Left lung (tissue), 4 donors: ENCODE measurements at regions not wholly inside any gene's neighbourhood (a gene's known extent, or its start where the extent isn't known, plus 50 kb on each side); places are given as distances from the start of the nearest gene placed in this dataset.

ENCODE experiments used
- ATAC-seq: fragments of 200-7000 bp; cut with Tn5 transposase; one replicate; pipeline ENCODE4 v1.9.1; 2020; ENCODE audit warnings: moderate library complexity
- DNase-seq, 4 donors: peaks; one replicate each; pipeline ENCODE4 v3.0.0-alpha.2; 2013 to 2020
- H3K27ac ChIP-seq, 2 donors: fragments of 200-600 bp; sonication (generic) in 1 of 2; one replicate each; pipeline versions ENCODE4 v1.5.0 to v1.8.0; 2020 to 2021
- H3K27me3 ChIP-seq, 2 donors: fragments of 200-600 bp; sonication (generic) in 1 of 2; one replicate each; pipeline versions ENCODE4 v1.5.0 to v1.8.0; 2020 to 2021
- H3K36me3 ChIP-seq, 2 donors: fragments of 200-600 bp; sonication (generic) in 1 of 2; one replicate each; pipeline versions ENCODE4 v1.5.0 to v1.8.0; 2020 to 2021
- H3K4me1 ChIP-seq, 2 donors: fragments of 200-600 bp; one replicate each; pipeline ENCODE4 v1.8.0; 2021
- H3K4me3 ChIP-seq, 2 donors: fragments of 200-600 bp; sonication (generic) in 1 of 2; one replicate each; pipeline versions ENCODE4 v1.5.0 to v1.8.0; 2020 to 2021; ENCODE audit warnings: mild to moderate bottlenecking in 1 of 2
- H3K9me3 ChIP-seq, 2 donors: fragments of 200-600 bp; sonication (generic) in 1 of 2; one replicate each; pipeline versions ENCODE4 v1.5.0 to v1.8.0; 2020 to 2021
- CTCF ChIP-seq, 2 donors: fragments of 200-600 bp; sonication (generic) in 1 of 2; IDR thresholded peaks; one replicate each; pipeline versions ENCODE4 v1.5.0 to v1.8.0; 2021; ENCODE audit warnings: antibody characterized with exemption in 2 of 2
- intact Hi-C, 2 donors: fragments of 100-400 bp; cut with DNase I; formaldehyde crosslinking; loops; one replicate each; pipeline versions ENCODE4 v1.11.2 to v1.14.2; 2022
- donor health status: DM: no; HTN: yes; CAD: no.
- donor health status: DM: no; HTN: no; CAD: no.

GRCh38 chrX:23525531-23525930 lies 141.8 kb upstream of the PRDX4 start:
- intact Hi-C loops: no loop called here
- Histone ChIP-seq H3K4me1 (no peaks in the 10 kb centered on the region), H3K36me3 (no peaks in the 10 kb centered on the region), H3K4me3 (no peak overlapping the region), H3K27me3 (no peaks in the 10 kb centered on the region), H3K27ac (no peak overlapping the region), H3K9me3 (no peaks in the 10 kb centered on the region)
- DNase-seq (no peak), ATAC-seq (peak; percentile 66)
- TF ChIP-seq CTCF (IDR thresholded peaks at IDR 0.05): no peak

GRCh38 chrX:23540532-23540931 lies 126.8 kb upstream of the PRDX4 start:
- no peaks in the 10 kb centered on the region for H3K27me3 ChIP-seq
- TF ChIP-seq CTCF (IDR thresholded peaks at IDR 0.05): no peak
- intact Hi-C loops: no loop called here
- DNase-seq: no peak
- ATAC-seq: no peak
- H3K36me3 ChIP-seq: no peaks in the 10 kb centered on the region
- H3K27ac ChIP-seq: no peak overlapping the region
- no peak overlapping the region for H3K4me3 ChIP-seq
- H3K4me1 ChIP-seq: no peaks in the 10 kb centered on the region
- no peaks in the 10 kb centered on the region for H3K9me3 ChIP-seq

- TF ChIP-seq CTCF (IDR thresholded peaks at IDR 0.05): no peak
- H3K27ac ChIP-seq: no peak overlapping the region
- no peak overlapping the region for H3K4me3 ChIP-seq
- H3K27me3 ChIP-seq: no peaks in the 10 kb centered on the region
- no peak for DNase-seq
- H3K4me1 ChIP-seq: no peaks in the 10 kb centered on the region
- intact Hi-C loops: no loop called here
- ATAC-seq: no peak
- no peaks in the 10 kb centered on the region for H3K9me3 ChIP-seq
- H3K36me3 ChIP-seq: no peaks in the 10 kb centered on the region
Observed at GRCh38 chrX:23548164-23548563, 119.1 kb upstream of the PRDX4 start.

GRCh38 chrX:23552303-23552702 lies 115.0 kb upstream of the PRDX4 start:
- intact Hi-C loops: no loop called here
- Histone ChIP-seq H3K4me3 (no peak overlapping the region), H3K9me3 (no peaks in the 10 kb centered on the region), H3K27ac (no peak overlapping the region), H3K27me3 (no peaks in the 10 kb centered on the region), H3K36me3 (no peaks in the 10 kb centered on the region), H3K4me1 (no peaks in the 10 kb centered on the region)
- DNase-seq (no peak), ATAC-seq (no peak)
- no peak for TF ChIP-seq CTCF (IDR thresholded peaks at IDR 0.05)

- DNase-seq (peak in 2 of 4 donors; percentile 19 to 44), ATAC-seq (peak; percentile 60)
- Histone ChIP-seq H3K4me1 (no peaks in the 10 kb centered on the region), H3K9me3 (peaks cover 0 to 6% of the 10 kb centered on the region in 2 donors), H3K4me3 (no peak overlapping the region), H3K27me3 (no peaks in the 10 kb centered on the region), H3K36me3 (no peaks in the 10 kb centered on the region), H3K27ac (no peak overlapping the region)
- TF ChIP-seq CTCF (IDR thresholded peaks at IDR 0.05): peak in 1 of 2 donors; percentile 32
- intact Hi-C loops: no loop called here
Observed at GRCh38 chrX:23554304-23554703, 113.0 kb upstream of the PRDX4 start.
